K562 (cell line): ENCODE measurements at regions not wholly inside any gene's neighbourhood (a gene's known extent, or its start where the extent isn't known, plus 50 kb on each side); places are given as distances from the start of the nearest gene placed in this dataset.
A peak's percentile ranks its signal among the peaks of the same experiment; 100 is the strongest.

Source experiments
- ARID4B ChIP-seq: sonication (generic); formaldehyde crosslinking; IDR thresholded peaks from 2 replicates; pipeline ENCODE4 v1.8.0; 2022; ENCODE audit warnings: mild to moderate bottlenecking, missing genetic modification reagents
- CEBPG ChIP-seq, 3 experiments: fragments of 200-800 bp in 1 of 3; sonication (Bioruptor generic) in 1 of 3; sonication (generic) in 1 of 3; formaldehyde crosslinking in 1 of 3; IDR thresholded peaks in 2 of 3; conservative IDR thresholded peaks in 1 of 3; 2 replicates each; pipeline versions ENCODE4 v1.6.1 to v1.8.0; 2016 to 2022; ENCODE audit warnings: missing compliant biosample characterization in 2 of 3, missing genetic modification characterization in 2 of 3, mild to moderate bottlenecking in 1 of 3, missing genetic modification reagents in 1 of 3
- CREB3 ChIP-seq: fragments of 450-650 bp; conservative IDR thresholded peaks from 2 replicates; pipeline ENCODE4 v1.6.1; 2016; ENCODE audit warnings: missing genetic modification characterization, low read depth, mild to moderate bottlenecking, missing compliant biosample characterization, moderate library complexity
- CTCFL ChIP-seq: IDR thresholded peaks from 2 replicates; pipeline ENCODE4 v1.6.1; 2011; ENCODE audit warnings: borderline replicate concordance, low read depth, mild to moderate bottlenecking, moderate library complexity, low read length; ENCODE audit not compliant: insufficient read depth, poor library complexity, severe bottlenecking
- DACH1 ChIP-seq: fragments of 450-650 bp; IDR thresholded peaks from 2 replicates; pipeline ENCODE4 v1.6.1; 2018; ENCODE audit not compliant: partially characterized antibody
- ELF1 ChIP-seq: fragments of 200-800 bp; sonication (Bioruptor generic); IDR thresholded peaks from 2 replicates; pipeline ENCODE4 v1.6.1; 2016; ENCODE audit warnings: missing genetic modification characterization, missing compliant biosample characterization
- ESRRA ChIP-seq: fragments of 450-650 bp; IDR thresholded peaks from 2 replicates; pipeline ENCODE4 v1.6.1; 2014; ENCODE audit warnings: low read depth, mild to moderate bottlenecking, moderate library complexity, borderline replicate concordance
- GABPB2 ChIP-seq: fragments of 250-450 bp; sonication (Bioruptor Pico); conservative IDR thresholded peaks from 2 replicates; pipeline ENCODE4 v1.5.1; 2021; ENCODE audit warnings: mild to moderate bottlenecking
- HNRNPK ChIP-seq: fragments of 200-400 bp; formaldehyde crosslinking; IDR thresholded peaks from one replicate; pipeline ENCODE4 v1.6.1; 2018; ENCODE audit warnings: mild to moderate bottlenecking, low read depth, low read length; ENCODE audit not compliant: poor library complexity, severe bottlenecking
- KLF10 ChIP-seq: fragments of 250-450 bp; sonication (Bioruptor Pico); IDR thresholded peaks from 2 replicates; pipeline ENCODE4 v1.6.1; 2021; ENCODE audit warnings: matching md5 sums
- NR2F6 ChIP-seq: fragments of 450-650 bp; formaldehyde crosslinking; IDR thresholded peaks from 2 replicates; pipeline ENCODE4 v1.4.0; 2020; ENCODE audit warnings: mild to moderate bottlenecking
- NRF1 ChIP-seq, 2 experiments: fragments of 450-650 bp; IDR thresholded peaks in 1 of 2; conservative IDR thresholded peaks in 1 of 2; 2 replicates each; pipeline ENCODE4 v1.6.1; 2014; ENCODE audit warnings: mild to moderate bottlenecking in 2 of 2
- OTX1 ChIP-seq: fragments of 450-650 bp; formaldehyde crosslinking; IDR thresholded peaks from 2 replicates; pipeline ENCODE4 v1.4.0; 2022; ENCODE audit warnings: mild to moderate bottlenecking
- RAD51 ChIP-seq: fragments of 450-650 bp; IDR thresholded peaks from 2 replicates; pipeline ENCODE4 v1.7.1; 2016; ENCODE audit warnings: low read depth, mild to moderate bottlenecking, borderline replicate concordance
- RBM15 ChIP-seq: fragments of 200-400 bp; formaldehyde crosslinking; IDR thresholded peaks from 2 replicates; pipeline ENCODE4 v1.6.1; 2018; ENCODE audit warnings: mild to moderate bottlenecking, low read length, moderate library complexity; ENCODE audit not compliant: insufficient read depth
- RBM39 ChIP-seq: fragments of 200-400 bp; formaldehyde crosslinking; optimal IDR thresholded peaks from 2 replicates; pipeline ENCODE3; 2018; ENCODE audit warnings: low read depth, low read length
- RHOXF2B ChIP-seq: fragments of 250-450 bp; sonication (Bioruptor Pico); conservative IDR thresholded peaks from 2 replicates; pipeline ENCODE4 v1.5.1; 2021
- TBP ChIP-seq: optimal IDR thresholded peaks from 2 replicates; pipeline ENCODE3; 2011; ENCODE audit warnings: low read depth, low read length, improper control_type of control experiment
- ZFPM2 ChIP-seq: fragments of 250-450 bp; sonication (Bioruptor Pico); IDR thresholded peaks from 2 replicates; pipeline ENCODE4 v1.5.1; 2022; ENCODE audit warnings: mild to moderate bottlenecking
- ZNF507 ChIP-seq: conservative IDR thresholded peaks from 2 replicates; pipeline ENCODE4 v1.6.1; 2017; ENCODE audit warnings: missing genetic modification characterization, missing compliant biosample characterization
- ZNF561 ChIP-seq: fragments of 450-650 bp; formaldehyde crosslinking; conservative IDR thresholded peaks from 2 replicates; pipeline ENCODE4 v1.4.0; 2020; ENCODE audit warnings: mild to moderate bottlenecking, moderate library complexity

- TF ChIP-seq CTCFL (no peak), ZNF561 (no peak), CREB3 (tag) (no peak), ZFPM2 (CRISPR knock-in tag) (no peak), TBP (peak; percentile 12), RHOXF2B (CRISPR knock-in tag) (no peak), RBM39 (no peak), ARID4B (CRISPR knock-in tag) (0 out of 2 replicates have a peak, but pooled peaks have one; percentile 29), CEBPG (CRISPR knock-in tag; IDR thresholded peaks at IDR 0.05) (peak; percentile 97), CEBPG (tag; conservative IDR thresholded peaks at IDR 0.05 in 1 of 2, IDR thresholded peaks at IDR 0.05 in 1 of 2) (peak; percentile 83 to 95), OTX1 (CRISPR knock-in tag) (peak; percentile 26; the same call in 1 of the 2 replicates), ZNF507 (tag) (no peak), HNRNPK (no peak), DACH1 (peak; percentile 79), GABPB2 (no peak), NR2F6 (CRISPR knock-in tag) (no peak), NRF1 (conservative IDR thresholded peaks at IDR 0.05 in 1 of 2, IDR thresholded peaks at IDR 0.05 in 1 of 2) (peak; percentile 22 to 45; a peak in 3 of 4 replicates), ESRRA (peak; percentile 22; the same call in 1 of the 2 replicates), ELF1 (tag) (no peak), KLF10 (no peak), RBM15 (no peak), RAD51 (no peak; the same call in 1 of the 2 replicates)
Measured at GRCh38 chr11:86176165-86176884, 68.2 kb upstream of the EED start (continued).
